NCI-H345 (cell line): ENCODE measurements at regions not wholly inside any gene's neighbourhood (a gene's known extent, or its start where the extent isn't known, plus 50 kb on each side); places are given as distances from the start of the nearest gene placed in this dataset.

Experiments
- DNase-seq: peaks from one replicate; lab custom pipeline; 2025; lab: John Stamatoyannopoulos, UW

DNA sequence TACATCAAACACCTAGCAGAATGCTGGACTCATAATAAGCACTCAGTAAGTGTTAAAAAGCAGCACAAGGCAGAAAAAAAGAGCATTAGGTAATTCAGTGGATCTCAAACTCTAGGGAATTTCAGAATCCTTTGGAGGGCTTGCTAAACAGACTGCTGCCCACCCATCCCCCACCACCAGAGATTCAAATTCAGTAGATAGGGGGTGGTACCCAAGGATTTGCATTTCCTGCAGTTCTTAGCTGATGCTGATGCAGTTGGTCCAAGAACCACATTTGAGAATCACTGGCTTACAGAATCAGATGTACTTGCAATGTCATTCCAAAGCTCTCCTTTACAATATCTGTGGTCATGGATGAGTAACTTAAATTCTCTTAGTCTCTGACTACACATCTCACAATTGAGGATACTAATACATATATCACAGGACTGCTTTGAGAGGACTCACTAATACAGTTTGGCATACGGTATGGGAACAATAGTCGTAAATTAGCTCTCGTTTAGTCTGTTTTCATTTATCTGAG is 664.5 kb downstream of the KCNA4 start:
- DNase-seq = no peak

DNA sequence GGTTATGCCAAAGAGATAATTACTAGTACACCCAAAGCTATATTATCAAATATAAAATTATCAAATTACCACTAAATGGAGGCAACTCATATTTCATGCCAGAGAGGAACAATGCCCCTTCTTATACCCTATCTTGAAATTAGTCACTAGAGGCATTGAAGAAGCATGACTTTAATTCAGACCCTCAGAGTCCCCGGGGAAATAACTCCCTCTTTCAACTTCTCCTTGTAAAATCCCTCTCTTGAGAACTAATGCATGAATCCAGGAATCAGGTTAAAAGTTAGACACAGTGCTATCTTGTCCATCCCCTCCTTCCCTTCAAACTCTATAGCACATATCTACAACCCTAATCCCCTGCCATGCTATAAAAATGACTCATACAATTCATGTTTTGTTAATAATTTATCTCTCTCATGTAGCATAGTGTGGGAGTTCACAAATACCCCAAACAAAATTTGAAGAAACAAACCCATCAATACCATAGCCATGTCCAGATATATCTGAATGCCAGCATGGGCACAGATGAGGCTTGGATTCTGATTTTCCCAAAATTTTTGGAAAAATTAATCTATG is 665.4 kb downstream of the KCNA4 start:
- no peak for DNase-seq

DNA sequence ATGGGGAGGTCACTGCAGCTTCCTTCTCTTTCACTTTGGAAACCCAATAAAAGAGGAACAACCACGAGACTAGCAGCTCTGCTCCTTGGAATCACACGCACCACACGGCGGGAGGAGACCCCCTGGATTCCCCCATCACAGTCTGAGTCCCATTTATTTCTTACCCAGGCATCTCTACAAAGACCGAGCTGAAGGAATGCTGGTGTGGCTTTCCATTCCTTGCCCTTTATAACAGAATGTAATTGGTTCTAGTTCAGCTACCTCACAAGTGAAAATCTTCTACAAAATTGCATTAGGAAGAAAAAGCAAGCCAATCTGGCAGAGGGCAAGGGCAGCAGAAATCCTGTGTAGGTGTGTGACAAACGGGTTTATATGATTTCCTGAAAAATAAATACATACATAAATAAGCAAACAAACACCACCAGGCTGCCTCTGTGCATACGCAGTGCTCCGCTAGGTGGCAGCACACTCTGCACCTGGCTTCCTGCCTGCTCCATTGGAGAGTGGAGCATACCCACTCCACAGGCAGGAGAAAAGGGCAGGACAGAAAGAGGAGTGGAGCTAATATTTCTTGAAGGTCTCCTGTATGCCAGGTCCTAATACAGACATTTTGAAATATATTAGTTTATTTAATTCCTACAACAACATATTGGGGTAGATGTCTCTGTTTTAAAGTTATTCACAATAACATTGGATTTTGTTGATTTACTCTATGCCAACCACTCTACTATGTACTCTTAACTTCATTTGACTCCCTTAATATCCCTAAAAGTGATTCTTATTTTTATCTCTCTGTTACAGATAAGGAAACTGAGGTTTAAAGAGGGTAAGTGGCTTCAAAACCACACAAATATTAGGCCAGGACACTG is 673.1 kb downstream of the KCNA4 start:
- DNase-seq = peak; percentile 46

DNA sequence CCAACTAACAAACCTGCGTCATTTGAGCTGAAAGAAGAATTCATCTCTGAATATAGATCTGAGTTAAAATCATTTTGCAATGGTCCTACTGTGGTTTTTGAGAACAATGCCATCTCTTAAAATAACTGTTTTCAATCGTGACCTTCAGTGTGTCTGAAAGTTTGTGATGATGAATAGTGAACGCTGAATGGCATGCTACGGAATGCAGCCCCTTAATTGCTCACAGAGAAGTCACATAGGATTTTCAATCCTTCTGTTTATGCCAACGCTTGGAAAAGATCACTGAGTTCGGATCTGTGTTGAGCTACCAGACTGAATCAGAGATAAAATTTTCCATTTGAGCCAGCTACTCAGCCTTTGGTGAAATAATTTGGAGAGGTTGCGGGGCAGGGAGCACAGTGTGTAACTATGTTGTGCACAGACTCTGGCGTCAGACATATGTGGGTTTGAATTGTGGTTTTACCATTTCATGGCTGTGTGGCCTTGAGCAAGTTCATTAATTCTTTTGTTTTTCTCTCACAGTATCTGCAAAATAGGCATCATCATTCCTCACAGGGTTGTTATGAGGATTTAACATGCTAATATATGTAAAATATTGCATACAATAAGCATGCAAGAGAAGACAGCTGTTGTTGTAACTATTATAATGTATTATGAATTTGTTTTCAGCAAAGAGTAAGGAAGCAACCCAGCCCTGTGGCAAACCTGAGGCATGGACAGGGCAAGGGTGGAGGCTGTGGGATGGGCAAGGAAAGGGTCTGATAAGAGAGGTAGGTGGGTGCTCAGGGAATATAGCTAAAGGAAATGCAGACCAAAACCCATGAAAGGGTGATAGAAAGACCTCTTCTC is 679.9 kb downstream of the KCNA4 start:
- DNase-seq = no peak

DNA sequence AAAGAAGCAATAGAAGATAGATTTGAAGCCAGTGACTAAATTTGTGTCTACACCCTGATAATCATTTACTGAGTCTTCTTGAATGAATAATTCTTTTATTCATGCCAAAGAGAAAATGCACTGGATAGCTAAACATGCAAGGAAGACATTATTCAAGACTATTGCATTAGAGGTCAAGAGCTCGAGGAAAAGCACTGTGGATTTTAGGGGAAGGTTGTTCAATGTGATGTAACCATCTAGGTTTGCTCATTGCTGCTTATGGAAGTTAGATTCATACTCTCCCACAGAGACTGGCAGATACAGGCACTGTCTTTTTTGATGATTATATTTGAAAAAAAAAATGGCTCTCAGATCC is 682.1 kb downstream of the KCNA4 start:
- no peak for DNase-seq

DNA sequence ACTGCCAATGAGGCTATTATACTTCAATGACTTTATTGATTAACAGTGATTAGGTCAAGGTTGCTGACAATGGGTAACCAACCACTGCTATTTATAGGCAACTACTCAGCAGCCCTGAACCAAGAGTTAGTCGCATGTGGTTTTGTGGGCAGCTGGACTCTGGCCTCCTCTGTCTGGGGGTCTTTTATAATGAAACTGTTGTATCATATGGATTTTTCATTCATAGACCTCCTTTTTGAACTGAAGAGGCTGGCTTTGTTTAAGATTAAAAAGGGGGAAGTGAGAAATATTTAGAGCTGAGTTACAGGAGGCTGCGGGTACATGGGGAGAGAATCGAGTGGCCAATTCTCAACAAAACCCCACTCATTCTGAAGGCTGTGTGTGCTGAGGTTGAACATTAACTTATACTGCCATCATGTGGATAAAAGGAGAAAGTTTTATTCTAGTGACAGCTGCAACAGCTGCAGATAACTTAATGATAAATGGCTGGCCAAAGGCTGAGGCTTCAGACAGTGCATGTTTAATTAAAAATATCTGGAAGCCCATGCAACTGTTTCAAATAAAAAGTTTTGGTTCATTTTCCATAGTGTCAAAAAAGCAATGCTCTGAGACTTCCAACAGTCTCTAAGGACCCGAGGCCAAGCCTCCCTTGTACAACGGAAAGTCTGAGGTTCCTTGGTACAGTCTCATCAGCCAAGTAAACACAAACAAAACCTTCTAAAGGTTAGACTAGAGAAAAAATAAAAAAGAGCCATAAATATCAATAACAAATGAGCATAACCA is 682.6 kb downstream of the KCNA4 start:
- peak; percentile 44 for DNase-seq

DNA sequence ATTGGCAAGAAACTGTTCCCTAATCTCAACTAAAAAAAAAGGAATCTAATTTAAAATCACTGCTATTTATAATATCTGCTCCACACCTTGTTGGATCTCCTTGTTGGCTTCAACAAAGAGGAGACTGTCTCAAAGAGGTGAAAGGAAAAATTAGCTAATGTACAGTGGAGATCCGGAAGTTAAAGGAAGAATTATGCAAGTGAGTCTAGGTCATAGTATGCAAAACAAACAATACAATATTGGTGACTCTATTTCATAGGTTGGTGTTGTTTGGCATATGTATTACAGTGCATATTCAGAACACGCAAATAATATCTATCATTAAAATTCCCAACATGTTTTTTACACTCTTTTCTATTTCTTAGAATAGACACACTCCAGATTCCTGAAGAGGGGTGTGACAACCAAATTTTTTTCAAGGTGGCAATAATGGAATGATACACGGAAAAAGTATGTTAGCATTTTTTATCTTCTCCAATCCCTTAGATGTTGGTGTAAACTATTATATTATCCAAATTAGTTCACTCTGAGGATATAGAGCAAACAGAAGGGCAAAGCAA is 685.3 kb downstream of the KCNA4 start:
- no peak for DNase-seq

DNA sequence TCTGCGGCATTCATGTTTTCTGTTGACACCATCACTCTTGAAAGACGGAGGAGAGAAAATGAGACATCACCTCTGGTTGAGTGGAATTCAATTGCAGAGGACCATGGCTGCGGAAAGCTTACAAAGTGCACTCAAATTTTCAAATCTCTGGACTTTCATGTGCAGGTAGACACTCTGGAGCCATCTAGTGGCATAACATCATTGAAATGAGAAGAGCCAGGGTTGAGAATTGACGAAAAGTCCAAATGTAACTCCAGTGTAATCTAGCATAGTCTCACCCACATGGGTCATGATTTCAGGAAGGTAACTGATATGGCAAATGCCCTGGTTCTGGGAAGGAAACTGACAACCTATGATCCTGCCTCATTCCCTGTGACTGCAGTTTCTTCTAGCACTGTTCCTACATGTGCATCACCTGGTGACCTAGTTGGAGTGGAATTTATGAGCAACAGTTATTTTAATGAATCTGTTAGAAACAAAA is 687.8 kb downstream of the KCNA4 start:
- peak; percentile 37 for DNase-seq

DNA sequence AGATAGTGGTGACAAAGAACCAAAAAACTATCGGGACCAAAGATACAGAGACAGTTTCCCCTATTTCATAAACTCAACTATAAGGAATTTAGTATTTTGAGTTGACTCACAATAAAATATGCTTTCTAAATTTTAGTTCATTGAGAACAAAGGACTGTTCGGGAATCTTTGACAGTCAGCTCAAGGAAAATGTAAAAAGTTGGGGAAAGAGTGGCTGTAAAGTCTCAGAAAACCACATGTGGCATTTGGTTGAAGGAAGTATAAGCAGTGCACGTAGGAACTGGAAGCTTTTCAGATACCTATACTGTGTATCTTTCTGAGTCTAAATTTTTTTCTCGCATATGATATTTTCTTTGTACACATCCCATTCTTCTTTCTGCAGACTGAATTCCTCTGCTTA is 688.9 kb downstream of the KCNA4 start:
- DNase-seq = no peak

DNA sequence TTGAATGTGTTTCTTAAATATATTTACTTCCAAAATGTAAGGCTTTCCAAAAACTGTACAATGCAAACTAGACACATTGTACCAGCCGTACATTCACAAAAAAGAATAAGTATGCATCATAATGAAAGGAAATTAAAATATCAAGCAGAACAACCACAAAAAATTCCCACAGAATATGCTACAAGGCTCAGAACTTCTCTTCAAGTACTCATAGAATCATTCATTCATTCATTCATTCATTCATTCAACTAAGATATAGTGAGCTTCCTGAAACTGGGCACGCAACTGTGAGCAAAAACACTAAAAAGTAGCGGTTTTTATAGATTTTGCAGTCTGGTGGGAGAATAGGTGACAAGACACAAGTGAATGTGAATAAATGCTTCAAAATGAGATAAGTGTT is 690.1 kb downstream of the KCNA4 start:
- DNase-seq = no peak

DNA sequence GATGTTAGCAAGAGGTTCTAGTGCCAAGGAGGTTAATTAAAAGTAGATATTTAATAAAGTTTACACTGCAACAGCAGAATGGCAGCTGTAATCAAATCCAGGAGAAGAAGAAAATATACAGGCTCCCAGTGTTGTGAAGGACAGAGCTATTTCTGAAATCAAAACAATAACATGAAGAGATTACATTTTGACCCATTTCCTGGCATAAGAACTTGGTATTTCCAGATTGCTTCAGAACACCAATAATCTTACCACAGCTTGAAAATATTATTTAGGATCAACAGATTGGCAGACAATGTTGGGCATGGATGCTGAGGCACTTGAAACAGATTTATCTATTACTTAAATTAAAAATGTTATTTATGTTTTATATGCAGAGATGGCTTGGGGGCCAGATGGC is 692.5 kb downstream of the KCNA4 start:
- no peak for DNase-seq

DNA sequence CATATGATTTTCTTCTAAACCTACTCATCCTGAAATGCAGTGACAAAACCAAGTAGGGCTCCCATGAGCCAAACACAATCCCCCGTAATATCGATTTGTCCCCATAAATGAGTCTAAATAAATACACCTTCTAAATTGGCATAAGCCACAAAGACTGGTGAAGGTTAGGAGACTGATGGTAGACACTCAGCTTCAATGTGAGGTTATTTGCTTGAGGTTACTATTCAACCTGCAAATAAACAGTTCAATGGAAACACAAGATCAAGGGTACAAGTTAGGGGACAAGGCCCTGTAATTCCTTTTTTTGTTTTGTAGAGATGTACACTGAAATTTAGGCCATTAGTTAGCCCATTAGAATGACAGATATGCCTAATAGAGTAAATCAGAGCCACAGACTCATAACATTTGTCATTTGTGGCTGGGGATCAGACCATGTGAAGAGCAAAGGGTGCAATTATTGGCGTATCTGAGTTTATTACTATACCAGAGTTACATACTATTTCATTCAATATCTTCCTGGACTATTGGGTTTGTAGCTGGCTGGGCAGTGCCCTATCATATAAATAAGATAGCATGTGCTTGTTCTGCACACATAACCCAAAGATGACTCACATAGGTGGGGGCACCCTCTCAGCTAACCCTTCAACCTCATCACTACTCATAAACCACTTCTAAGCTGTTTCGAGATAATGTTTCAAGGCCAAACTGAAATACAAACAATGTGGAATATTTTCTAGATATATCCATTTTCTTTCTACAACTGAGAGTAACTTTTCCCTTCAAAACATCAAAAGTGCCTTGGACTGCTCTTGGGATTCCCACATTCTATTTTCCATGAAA is 695.3 kb downstream of the KCNA4 start:
- no peak for DNase-seq

DNA sequence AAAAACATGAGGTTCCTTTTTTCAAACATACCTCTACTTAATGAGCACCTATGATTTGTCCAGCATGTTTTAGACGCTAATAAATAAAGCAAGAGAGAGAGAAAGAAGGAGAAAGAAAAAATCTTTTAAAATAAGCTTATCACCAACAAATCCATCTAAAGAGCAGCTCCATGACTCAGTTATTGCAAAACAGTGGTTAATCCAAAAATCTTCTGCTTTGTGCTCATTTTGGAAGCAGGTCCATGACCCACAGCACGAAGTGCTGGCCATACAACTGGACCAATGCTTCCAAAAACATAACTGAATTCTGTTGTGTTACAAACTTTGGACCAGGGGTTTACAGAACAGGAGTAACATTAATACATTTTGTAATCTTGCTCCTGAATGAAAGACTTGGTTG is 696.6 kb downstream of the KCNA4 start:
- no peak for DNase-seq

DNA sequence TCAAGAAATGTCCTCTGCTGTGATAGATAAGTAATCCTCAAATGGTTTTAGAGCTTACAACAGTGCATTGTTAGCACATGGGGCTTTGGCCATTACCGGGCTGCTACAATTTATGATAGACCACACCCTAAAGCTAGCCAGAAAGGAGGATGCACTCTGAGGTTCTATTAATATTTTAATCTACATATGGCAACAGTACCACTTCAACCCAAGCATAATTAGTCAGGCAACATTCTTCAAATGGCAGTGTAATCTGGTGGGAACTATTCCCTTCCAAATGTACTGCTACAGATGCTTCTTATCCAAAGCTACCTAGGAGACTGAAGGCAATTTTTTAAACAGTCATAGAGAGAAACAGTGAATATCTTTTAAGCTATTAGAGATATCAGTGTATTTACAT is 697.6 kb downstream of the KCNA4 start:
- no peak for DNase-seq

DNA sequence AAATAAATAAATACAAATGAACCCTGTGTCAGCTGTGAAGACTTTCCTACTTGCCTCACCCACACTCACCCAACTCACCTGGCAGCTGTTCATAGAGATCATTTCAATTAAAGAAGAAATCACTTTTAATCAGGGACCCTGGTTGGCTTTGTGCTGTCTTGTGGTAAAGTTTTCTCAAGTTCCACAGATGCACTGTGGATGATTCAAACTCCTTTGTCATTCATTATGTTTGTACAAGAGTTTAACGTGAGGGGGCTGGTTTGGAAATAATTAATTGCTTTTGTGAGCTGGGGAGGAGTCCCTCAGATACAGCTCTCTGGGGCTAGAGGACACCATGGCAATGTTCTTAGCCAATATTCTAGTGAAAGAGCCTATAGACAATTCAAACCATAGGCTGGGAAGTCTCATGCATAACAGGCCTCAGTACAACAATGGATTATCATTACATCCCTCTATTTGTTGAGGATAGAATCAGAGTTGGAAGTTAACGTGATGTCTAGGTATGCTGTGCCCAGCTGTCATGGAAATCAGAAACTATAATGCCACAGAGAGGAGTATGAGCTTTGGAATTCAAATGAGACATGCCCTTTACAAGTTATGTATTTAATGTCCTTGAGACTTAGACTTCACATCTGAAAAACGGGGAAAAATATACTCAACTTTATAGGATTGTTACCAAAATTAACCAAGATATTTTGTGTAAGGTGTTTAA is 698.5 kb downstream of the KCNA4 start:
- no peak for DNase-seq

DNA sequence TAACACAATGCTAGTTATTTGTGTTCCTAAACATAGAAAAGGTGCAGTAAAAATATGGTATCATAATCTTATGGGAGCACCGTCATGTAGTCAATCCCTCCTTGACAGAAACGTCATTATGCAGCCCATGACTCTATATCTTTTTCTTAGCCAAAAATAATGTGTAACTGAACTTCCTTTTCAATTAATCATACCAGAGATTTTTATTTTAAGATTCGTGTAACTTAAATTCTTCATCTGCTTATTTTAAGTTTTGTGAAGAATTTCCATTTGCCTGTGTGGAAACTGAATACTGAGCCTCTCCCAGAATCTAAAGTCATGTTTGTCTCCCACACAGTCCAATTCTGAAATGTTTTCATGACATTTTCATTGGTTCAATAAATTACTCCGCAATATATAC is 699.1 kb downstream of the KCNA4 start:
- DNase-seq = no peak

DNA sequence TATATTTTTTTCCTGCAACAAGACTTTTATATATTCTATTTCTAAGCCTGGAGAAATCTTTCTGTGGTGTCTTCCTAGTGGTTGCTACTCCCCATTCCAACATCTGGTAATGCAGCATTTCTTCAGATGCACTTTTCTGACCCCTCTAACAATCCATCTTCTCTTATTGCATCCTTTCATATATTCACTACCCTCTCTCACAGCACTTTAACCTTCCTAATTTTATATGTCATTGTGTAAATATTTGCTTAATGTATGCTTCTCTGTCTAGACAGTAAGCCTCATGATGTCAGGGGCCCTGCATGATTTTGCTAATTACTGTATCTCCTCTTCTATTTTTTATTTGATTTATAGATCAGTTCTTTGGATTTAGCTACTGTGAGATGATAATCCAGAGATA is 701.6 kb downstream of the KCNA4 start:
- DNase-seq = no peak

DNA sequence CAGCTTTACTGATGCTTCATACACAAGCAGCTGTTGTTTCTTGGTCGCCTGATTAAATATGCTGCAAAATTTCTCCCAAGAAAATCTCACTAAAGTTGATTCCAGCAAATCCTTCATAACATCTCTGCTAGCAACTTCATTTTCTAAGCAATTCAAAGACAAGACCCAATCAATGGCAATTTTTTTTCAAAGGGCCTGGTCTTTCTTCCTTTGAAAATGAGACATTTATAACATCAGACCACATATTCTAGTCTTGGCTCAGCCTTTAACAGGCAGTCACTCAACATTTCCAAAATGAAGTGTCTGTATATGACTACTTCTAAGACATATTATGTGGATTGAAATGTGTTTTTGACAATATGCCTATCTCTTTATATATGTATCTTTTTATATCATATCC is 702.6 kb downstream of the KCNA4 start:
- no peak for DNase-seq

DNA sequence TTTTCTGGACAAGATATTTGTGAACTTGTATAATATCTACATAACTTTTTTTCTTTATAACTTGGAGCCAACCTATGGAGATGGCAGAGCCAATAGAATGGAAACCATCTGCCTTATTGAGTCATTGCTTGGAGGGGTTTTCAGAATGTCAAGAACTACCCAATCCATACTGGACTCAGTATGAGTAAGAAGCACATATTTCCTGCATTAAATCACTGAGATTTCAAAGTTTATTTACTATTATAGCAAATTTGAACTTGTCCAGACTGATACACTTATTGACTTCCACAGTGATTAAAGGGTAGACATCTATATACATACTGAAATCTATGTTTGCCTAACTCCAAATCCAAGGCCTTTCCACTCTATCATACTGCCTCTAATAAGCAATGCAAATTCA is 704.0 kb downstream of the KCNA4 start:
- no peak for DNase-seq
